GM23338 (cell line): ENCODE measurements at regions not wholly inside any gene's neighbourhood (a gene's known extent, or its start where the extent isn't known, plus 50 kb on each side); places are given as distances from the start of the nearest gene placed in this dataset.

Experiments
- ATAC-seq: fragments of 200-7000 bp; cut with Tn5 transposase; 3 replicates; pipeline ENCODE4 v1.9.1; 2020
- DNase-seq: peaks from one replicate; pipeline ENCODE4 v3.0.0-alpha.2; 2015; ENCODE audit warnings: low spot score
- H2AFZ ChIP-seq: fragments of 200-600 bp; sonication (generic); 2 replicates; pipeline ENCODE4 v1.8.0; 2016; ENCODE audit warnings: antibody characterized with exemption, mild to moderate bottlenecking, moderate library complexity
- H3F3A ChIP-seq: fragments of 200-600 bp; sonication (generic); replicated peaks from 2 replicates; pipeline ENCODE4 v1.8.0; 2017; ENCODE audit warnings: antibody characterized with exemption, mixed run types, low read depth
- H3K27ac ChIP-seq: fragments of 200-600 bp; sonication (generic); 2 replicates; pipeline ENCODE4 v1.6.1; 2016; ENCODE audit warnings: low read depth
- H3K27me3 ChIP-seq: fragments of 200-600 bp; sonication (generic); 2 replicates; pipeline ENCODE4 v1.8.0; 2016; ENCODE audit warnings: mild to moderate bottlenecking, mixed run types, moderate library complexity; ENCODE audit not compliant: insufficient read depth
- H3K36me3 ChIP-seq: fragments of 200-600 bp; sonication (generic); 2 replicates; pipeline ENCODE4 v1.8.0; 2016; ENCODE audit warnings: mild to moderate bottlenecking; ENCODE audit not compliant: insufficient read depth
- H3K4me1 ChIP-seq: fragments of 200-600 bp; sonication (generic); 2 replicates; pipeline ENCODE4 v1.8.0; 2016; ENCODE audit warnings: mild to moderate bottlenecking, moderate library complexity; ENCODE audit not compliant: insufficient read depth
- H3K4me2 ChIP-seq: fragments of 200-600 bp; sonication (generic); 2 replicates; pipeline ENCODE4 v1.7.1; 2017; ENCODE audit warnings: mixed run types
- H3K4me3 ChIP-seq: fragments of 200-600 bp; sonication (generic); 2 replicates; pipeline ENCODE4 v1.6.1; 2016; ENCODE audit warnings: mixed run types
- H3K79me2 ChIP-seq: fragments of 200-600 bp; sonication (generic); replicated peaks from 2 replicates; pipeline ENCODE4 v1.8.0; 2017; ENCODE audit warnings: mild to moderate bottlenecking; ENCODE audit not compliant: insufficient read depth
- H3K9me2 ChIP-seq: fragments of 200-600 bp; sonication (generic); 2 replicates; pipeline ENCODE4 v1.8.0; 2017; ENCODE audit not compliant: insufficient read depth
- H4K20me1 ChIP-seq: fragments of 200-600 bp; sonication (generic); replicated peaks from 2 replicates; pipeline ENCODE4 v1.8.0; 2017; ENCODE audit warnings: mild to moderate bottlenecking; ENCODE audit not compliant: insufficient read depth
- H3K27ac Mint-ChIP-seq: 2 replicates; pipeline ENCODE4 v1.8.0; 2020; ENCODE audit warnings: inconsistent platforms, mild to moderate bottlenecking, moderate library complexity, mixed read lengths
- H3K27me3 Mint-ChIP-seq: 3 replicates; pipeline ENCODE4 v1.8.0; 2022; ENCODE audit warnings: low read depth, mild to moderate bottlenecking, moderate library complexity, mixed read lengths, inconsistent platforms; ENCODE audit not compliant: insufficient read depth, poor library complexity
- H3K36me3 Mint-ChIP-seq: 3 replicates; pipeline ENCODE4 v1.8.0; 2021; ENCODE audit warnings: low read depth, mild to moderate bottlenecking, inconsistent platforms, moderate library complexity, mixed read lengths
- H3K4me1 Mint-ChIP-seq: 3 replicates; pipeline ENCODE4 v1.8.0; 2020; ENCODE audit warnings: mild to moderate bottlenecking, inconsistent platforms, mixed read lengths
- H3K4me3 Mint-ChIP-seq: 3 replicates; pipeline ENCODE4 v1.8.0; 2021; ENCODE audit warnings: moderate library complexity, mild to moderate bottlenecking, inconsistent platforms, mixed read lengths
- H3K9me3 Mint-ChIP-seq: 3 replicates; pipeline ENCODE4 v1.8.0; 2020; ENCODE audit warnings: moderate library complexity, mild to moderate bottlenecking, inconsistent platforms, mixed read lengths
- CREB1 ChIP-seq: fragments of 250-450 bp; sonication (Bioruptor Pico); IDR thresholded peaks from 2 replicates; pipeline ENCODE4 v1.5.0; 2020; ENCODE audit warnings: low read depth, mild to moderate bottlenecking, moderate library complexity
- EZH2 ChIP-seq: fragments of 200-600 bp; sonication (generic); IDR thresholded peaks from one replicate; pipeline ENCODE4 v1.8.0; 2017; ENCODE audit warnings: antibody characterized with exemption, mild to moderate bottlenecking, low read depth; ENCODE audit not compliant: unreplicated experiment
- JUNB ChIP-seq: IDR thresholded peaks from one replicate; pipeline ENCODE4 v1.6.1; 2016; ENCODE audit warnings: antibody characterized with exemption; ENCODE audit not compliant: unreplicated experiment
- ZNF331 ChIP-seq: fragments of 250-450 bp; sonication (Bioruptor Pico); IDR thresholded peaks from 2 replicates; pipeline ENCODE4 v1.5.0; 2020; ENCODE audit warnings: low read depth, mild to moderate bottlenecking, moderate library complexity
- TF ChIP-seq, protein P1 (sequence below): fragments of 250-450 bp; sonication (Bioruptor Pico); IDR thresholded peaks from 2 replicates; pipeline ENCODE4 v1.5.0; 2020; ENCODE audit warnings: mild to moderate bottlenecking, moderate library complexity

DNA sequence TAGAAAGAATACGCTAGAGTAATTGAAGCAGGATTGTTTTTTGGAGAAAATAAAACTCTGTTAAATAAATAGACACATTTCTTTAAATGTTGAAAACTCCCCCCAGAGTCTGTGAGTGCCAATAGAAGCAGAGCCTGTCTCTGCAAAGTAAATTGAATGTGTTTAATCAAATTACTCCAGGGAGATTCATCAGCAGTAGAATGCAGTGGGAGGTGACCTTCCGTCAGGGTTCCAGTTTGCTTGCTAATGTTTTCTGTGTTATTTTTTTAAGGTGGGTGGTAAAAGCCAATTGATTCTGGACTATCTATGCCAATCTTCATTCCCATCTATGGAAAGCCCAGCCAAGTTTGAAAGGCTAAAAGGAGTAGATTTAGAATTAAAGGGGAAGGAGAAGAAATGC lies 612.4 kb upstream of the GRM7 start:
- Mint-ChIP-seq H3K4me1 (no peaks in the 10 kb centered on the region), H3K4me3 (no peak overlapping the region), H3K36me3 (no peaks in the 10 kb centered on the region), H3K27ac (no peak overlapping the region), H3K27me3 (no peaks in the 10 kb centered on the region), H3K9me3 (peaks cover 78% of the 10 kb centered on the region)
- DNase-seq: no peak
- H3K79me2 ChIP-seq: no peaks in the 10 kb centered on the region
- no peaks in the 10 kb centered on the region for H4K20me1 ChIP-seq
- H3K4me1 ChIP-seq: no peaks in the 10 kb centered on the region
- no peak overlapping the region for H3K27ac ChIP-seq
- H3K9me2 ChIP-seq: no peaks in the 10 kb centered on the region
- no peaks in the 10 kb centered on the region; the same call in 1 of the 2 replicates for H3K36me3 ChIP-seq
- H3K4me3 ChIP-seq: no peak overlapping the region
- H2AFZ ChIP-seq: no peak overlapping the region
- H3K27me3 ChIP-seq: no peaks in the 10 kb centered on the region
- no peak for ATAC-seq
- H3K4me2 ChIP-seq: no peak overlapping the region
- TF ChIP-seq, protein P1, sequence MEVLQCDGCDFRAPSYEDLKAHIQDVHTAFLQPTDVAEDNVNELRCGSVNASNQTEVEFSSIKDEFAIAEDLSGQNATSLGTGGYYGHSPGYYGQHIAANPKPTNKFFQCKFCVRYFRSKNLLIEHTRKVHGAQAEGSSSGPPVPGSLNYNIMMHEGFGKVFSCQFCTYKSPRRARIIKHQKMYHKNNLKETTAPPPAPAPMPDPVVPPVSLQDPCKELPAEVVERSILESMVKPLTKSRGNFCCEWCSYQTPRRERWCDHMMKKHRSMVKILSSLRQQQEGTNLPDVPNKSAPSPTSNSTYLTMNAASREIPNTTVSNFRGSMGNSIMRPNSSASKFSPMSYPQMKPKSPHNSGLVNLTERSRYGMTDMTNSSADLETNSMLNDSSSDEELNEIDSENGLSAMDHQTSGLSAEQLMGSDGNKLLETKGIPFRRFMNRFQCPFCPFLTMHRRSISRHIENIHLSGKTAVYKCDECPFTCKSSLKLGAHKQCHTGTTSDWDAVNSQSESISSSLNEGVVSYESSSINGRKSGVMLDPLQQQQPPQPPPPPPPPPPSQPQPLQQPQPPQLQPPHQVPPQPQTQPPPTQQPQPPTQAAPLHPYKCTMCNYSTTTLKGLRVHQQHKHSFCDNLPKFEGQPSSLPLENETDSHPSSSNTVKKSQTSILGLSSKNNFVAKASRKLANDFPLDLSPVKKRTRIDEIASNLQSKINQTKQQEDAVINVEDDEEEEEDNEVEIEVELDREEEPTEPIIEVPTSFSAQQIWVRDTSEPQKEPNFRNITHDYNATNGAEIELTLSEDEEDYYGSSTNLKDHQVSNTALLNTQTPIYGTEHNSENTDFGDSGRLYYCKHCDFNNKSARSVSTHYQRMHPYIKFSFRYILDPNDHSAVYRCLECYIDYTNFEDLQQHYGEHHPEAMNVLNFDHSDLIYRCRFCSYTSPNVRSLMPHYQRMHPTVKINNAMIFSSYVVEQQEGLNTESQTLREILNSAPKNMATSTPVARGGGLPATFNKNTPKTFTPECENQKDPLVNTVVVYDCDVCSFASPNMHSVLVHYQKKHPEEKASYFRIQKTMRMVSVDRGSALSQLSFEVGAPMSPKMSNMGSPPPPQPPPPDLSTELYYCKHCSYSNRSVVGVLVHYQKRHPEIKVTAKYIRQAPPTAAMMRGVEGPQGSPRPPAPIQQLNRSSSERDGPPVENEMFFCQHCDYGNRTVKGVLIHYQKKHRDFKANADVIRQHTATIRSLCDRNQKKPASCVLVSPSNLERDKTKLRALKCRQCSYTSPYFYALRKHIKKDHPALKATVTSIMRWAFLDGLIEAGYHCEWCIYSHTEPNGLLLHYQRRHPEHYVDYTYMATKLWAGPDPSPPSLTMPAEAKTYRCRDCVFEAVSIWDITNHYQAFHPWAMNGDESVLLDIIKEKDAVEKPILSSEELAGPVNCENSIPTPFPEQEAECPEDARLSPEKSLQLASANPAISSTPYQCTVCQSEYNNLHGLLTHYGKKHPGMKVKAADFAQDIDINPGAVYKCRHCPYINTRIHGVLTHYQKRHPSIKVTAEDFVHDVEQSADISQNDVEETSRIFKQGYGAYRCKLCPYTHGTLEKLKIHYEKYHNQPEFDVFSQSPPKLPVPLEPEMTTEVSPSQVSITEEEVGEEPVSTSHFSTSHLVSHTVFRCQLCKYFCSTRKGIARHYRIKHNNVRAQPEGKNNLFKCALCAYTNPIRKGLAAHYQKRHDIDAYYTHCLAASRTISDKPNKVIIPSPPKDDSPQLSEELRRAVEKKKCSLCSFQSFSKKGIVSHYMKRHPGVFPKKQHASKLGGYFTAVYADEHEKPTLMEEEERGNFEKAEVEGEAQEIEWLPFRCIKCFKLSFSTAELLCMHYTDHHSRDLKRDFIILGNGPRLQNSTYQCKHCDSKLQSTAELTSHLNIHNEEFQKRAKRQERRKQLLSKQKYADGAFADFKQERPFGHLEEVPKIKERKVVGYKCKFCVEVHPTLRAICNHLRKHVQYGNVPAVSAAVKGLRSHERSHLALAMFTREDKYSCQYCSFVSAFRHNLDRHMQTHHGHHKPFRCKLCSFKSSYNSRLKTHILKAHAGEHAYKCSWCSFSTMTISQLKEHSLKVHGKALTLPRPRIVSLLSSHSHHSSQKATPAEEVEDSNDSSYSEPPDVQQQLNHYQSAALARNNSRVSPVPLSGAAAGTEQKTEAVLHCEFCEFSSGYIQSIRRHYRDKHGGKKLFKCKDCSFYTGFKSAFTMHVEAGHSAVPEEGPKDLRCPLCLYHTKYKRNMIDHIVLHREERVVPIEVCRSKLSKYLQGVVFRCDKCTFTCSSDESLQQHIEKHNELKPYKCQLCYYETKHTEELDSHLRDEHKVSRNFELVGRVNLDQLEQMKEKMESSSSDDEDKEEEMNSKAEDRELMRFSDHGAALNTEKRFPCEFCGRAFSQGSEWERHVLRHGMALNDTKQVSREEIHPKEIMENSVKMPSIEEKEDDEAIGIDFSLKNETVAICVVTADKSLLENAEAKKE: no peak
- H3F3A ChIP-seq: no peaks in the 10 kb centered on the region

DNA sequence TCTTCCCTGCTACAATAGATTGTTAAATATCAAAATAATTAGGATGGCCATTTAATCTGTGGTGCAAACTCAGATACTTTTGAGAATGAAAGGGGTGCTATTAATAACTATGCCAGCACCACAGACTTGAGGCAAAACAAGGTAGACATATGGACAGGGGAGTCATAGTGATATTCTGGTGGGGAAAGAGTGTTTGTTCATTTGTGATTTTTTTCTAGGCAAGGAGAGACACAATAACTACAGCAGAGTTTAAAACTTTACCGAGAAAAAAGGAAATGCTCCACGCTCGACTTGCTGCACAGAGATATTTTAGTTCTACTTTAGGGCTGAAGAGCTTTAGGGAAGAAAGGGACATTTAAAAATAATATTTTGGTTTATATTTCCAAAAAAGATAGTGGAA lies 611.2 kb upstream of the GRM7 start:
- no peaks in the 10 kb centered on the region for H3K27me3 ChIP-seq
- no peak for ATAC-seq
- Mint-ChIP-seq H3K9me3 (peaks cover 80% of the 10 kb centered on the region), H3K4me3 (no peak overlapping the region), H3K4me1 (no peaks in the 10 kb centered on the region), H3K27ac (no peak overlapping the region), H3K27me3 (no peaks in the 10 kb centered on the region), H3K36me3 (peaks cover 2% of the 10 kb centered on the region; the same call in 2 of the 3 replicates)
- no peaks in the 10 kb centered on the region for H4K20me1 ChIP-seq
- H3K79me2 ChIP-seq: no peaks in the 10 kb centered on the region
- H3K4me1 ChIP-seq: no peaks in the 10 kb centered on the region
- H2AFZ ChIP-seq: no peak overlapping the region
- H3K4me3 ChIP-seq: no peak overlapping the region
- no peaks in the 10 kb centered on the region for H3F3A ChIP-seq
- DNase-seq: no peak
- no peaks in the 10 kb centered on the region; the same call in none of the 2 replicates for H3K36me3 ChIP-seq
- H3K4me2 ChIP-seq: no peak overlapping the region
- H3K9me2 ChIP-seq: no peaks in the 10 kb centered on the region
- H3K27ac ChIP-seq: no peak overlapping the region
- TF ChIP-seq CREB1 (no peak), EZH2 (no peak), ZNF331 (CRISPR knock-in tag) (no peak), JUNB (no peak)
- TF ChIP-seq, protein P1: no peak
